ENCODE measurements at regions not wholly inside any gene's neighbourhood (a gene's known extent, or its start where the extent isn't known, plus 50 kb on each side); places are given as distances from the start of the nearest gene placed in this dataset.

DNA sequence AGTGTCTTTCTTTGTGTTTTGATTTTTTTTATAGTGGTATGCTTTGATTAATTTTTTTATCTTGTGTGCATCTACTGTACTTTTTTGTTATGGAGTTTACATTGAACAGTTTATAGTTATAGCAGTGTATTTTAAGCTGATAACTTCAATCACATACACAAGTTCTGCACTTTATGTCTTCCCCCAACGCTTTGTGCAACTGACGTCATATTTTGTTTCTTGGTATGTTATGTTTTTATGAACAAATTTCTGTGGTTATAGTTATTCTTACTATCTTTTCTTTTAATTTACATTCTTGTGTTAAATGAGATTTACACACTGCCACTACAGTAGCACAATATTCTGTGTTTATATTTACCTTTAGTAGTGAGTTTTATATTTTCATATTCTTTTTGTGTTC lies 197.1 kb downstream of the SNAPC1 start:
- no peaks in the 10 kb centered on the region for H3K27me3 ChIP-seq (replicated peaks in 2 of 5; ENCODE audit: control insufficient read depth in 4 of 5, insufficient read depth in 5 of 5, low read length in 4 of 5)
- DNase-seq: no peak
- ChIA-PET CTCF (no interaction called here), POLR2A (no interaction called here)
- H3K4me1 ChIP-seq (ENCODE audit: control extremely low read depth in 1 of 4, control insufficient read depth in 4 of 4, insufficient read depth in 4 of 4, low read length in 3 of 4): no peaks in the 10 kb centered on the region
- no CpG with 5 or more reads among the region's 2 CpGs for WGBS (ENCODE audit: insufficient coverage)
- no peak overlapping the region for H3K4me3 ChIP-seq (ENCODE audit: control insufficient read depth in 1 of 7, extremely low read depth in 1 of 7, insufficient read depth in 4 of 7, low read depth in 2 of 7, low read length in 6 of 7)
- H3K36me3 ChIP-seq (ENCODE audit: control insufficient read depth in 4 of 4, insufficient read depth in 4 of 4, low read length in 3 of 4): no peaks in the 10 kb centered on the region
- H3K9me3 ChIP-seq (ENCODE audit: control extremely low read depth in 1 of 5, control insufficient read depth in 4 of 5, insufficient read depth in 2 of 5, low read depth in 1 of 5, low read length in 4 of 5): peaks cover 0 to 10% (median 1%) of the 10 kb centered on the region in 5 experiments
- H3K27ac ChIP-seq (ENCODE audit: insufficient read depth in 1 of 2, low read depth in 1 of 2, low read length in 2 of 2, poor library complexity in 1 of 2, severe bottlenecking in 2 of 2): no peak overlapping the region

DNA sequence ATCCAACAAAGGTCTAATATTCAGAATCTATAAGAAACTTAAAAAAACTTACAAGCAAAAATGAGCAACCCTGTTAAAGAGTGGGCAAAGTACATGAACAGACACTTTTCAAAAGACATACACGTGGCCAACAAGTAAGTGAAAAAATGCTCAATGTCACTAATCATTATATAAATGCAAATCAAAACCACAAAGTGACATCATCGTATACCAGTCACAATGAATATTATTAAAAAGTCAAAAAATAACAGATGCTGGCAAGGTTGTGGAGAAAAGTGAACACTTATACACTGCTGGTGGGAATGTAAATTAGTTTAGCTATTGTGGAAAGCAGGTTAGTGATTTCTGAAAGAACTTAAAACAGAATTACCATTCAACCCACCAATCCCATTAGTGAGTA lies 199.1 kb downstream of the SNAPC1 start:
- POLR2A ChIA-PET: no interaction called here
- H3K4me1 ChIP-seq (ENCODE audit: control extremely low read depth in 1 of 4, control insufficient read depth in 4 of 4, insufficient read depth in 4 of 4, low read length in 3 of 4): no peaks in the 10 kb centered on the region
- CTCF ChIA-PET: no interaction called here
- 100% methylated on average over 1 of the region's 2 CpGs for WGBS (ENCODE audit: insufficient coverage)
- H3K27ac ChIP-seq (ENCODE audit: insufficient read depth in 1 of 2, low read depth in 1 of 2, low read length in 2 of 2, poor library complexity in 1 of 2, severe bottlenecking in 2 of 2): no peak overlapping the region
- DNase-seq: no peak
- no peak overlapping the region for H3K4me3 ChIP-seq (ENCODE audit: control insufficient read depth in 1 of 7, extremely low read depth in 1 of 7, insufficient read depth in 4 of 7, low read depth in 2 of 7, low read length in 6 of 7)
- peaks cover 0 to 8% (median 1%) of the 10 kb centered on the region in 5 experiments for H3K9me3 ChIP-seq (ENCODE audit: control extremely low read depth in 1 of 5, control insufficient read depth in 4 of 5, insufficient read depth in 2 of 5, low read depth in 1 of 5, low read length in 4 of 5)
- peaks cover 0 to 4% (median 0%) of the 10 kb centered on the region in 5 experiments for H3K27me3 ChIP-seq (replicated peaks in 2 of 5; ENCODE audit: control insufficient read depth in 4 of 5, insufficient read depth in 5 of 5, low read length in 4 of 5)
- no peaks in the 10 kb centered on the region for H3K36me3 ChIP-seq (ENCODE audit: control insufficient read depth in 4 of 4, insufficient read depth in 4 of 4, low read length in 3 of 4)

DNA sequence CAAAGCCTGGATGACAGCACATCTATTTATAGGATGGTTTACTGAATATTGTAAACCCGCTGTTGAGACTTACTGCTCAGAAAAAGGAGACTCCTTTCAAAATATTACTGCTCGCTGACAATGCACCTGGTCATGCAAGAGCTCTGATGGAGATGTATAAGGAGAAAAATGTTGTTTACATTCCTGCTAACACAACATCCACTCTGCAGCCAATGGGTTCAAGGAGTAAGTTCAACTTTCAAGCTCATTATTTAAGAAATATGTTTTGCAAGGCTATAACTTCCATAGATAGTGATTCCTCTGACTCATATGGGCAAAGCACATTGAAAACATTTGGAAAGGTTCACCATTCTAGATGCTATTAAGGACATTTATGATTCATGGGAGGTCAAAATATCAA lies 201.7 kb downstream of the SNAPC1 start:
- no peak for DNase-seq
- no peaks in the 10 kb centered on the region for H3K36me3 ChIP-seq (ENCODE audit: control insufficient read depth in 4 of 4, insufficient read depth in 4 of 4, low read length in 3 of 4)
- peaks cover 0 to 4% (median 0%) of the 10 kb centered on the region in 5 experiments for H3K27me3 ChIP-seq (replicated peaks in 2 of 5; ENCODE audit: control insufficient read depth in 4 of 5, insufficient read depth in 5 of 5, low read length in 4 of 5)
- H3K4me1 ChIP-seq (ENCODE audit: control extremely low read depth in 1 of 4, control insufficient read depth in 4 of 4, insufficient read depth in 4 of 4, low read length in 3 of 4): no peaks in the 10 kb centered on the region
- no peak overlapping the region for H3K27ac ChIP-seq (ENCODE audit: insufficient read depth in 1 of 2, low read depth in 1 of 2, low read length in 2 of 2, poor library complexity in 1 of 2, severe bottlenecking in 2 of 2)
- 100% methylated on average over 1 of the region's 2 CpGs for WGBS (ENCODE audit: insufficient coverage)
- CTCF ChIA-PET: interaction anchor here (0.6 kb wide), 1 partner anchor 37 kb away, joined by 3 read pairs; no protein-coding TSS in a partner anchor
- H3K4me3 ChIP-seq (ENCODE audit: control insufficient read depth in 1 of 7, extremely low read depth in 1 of 7, insufficient read depth in 4 of 7, low read depth in 2 of 7, low read length in 6 of 7): no peak overlapping the region
- POLR2A ChIA-PET: no interaction called here
- H3K9me3 ChIP-seq (ENCODE audit: control extremely low read depth in 1 of 5, control insufficient read depth in 4 of 5, insufficient read depth in 2 of 5, low read depth in 1 of 5, low read length in 4 of 5): peaks cover 0 to 5% (median 1%) of the 10 kb centered on the region in 5 experiments

DNA sequence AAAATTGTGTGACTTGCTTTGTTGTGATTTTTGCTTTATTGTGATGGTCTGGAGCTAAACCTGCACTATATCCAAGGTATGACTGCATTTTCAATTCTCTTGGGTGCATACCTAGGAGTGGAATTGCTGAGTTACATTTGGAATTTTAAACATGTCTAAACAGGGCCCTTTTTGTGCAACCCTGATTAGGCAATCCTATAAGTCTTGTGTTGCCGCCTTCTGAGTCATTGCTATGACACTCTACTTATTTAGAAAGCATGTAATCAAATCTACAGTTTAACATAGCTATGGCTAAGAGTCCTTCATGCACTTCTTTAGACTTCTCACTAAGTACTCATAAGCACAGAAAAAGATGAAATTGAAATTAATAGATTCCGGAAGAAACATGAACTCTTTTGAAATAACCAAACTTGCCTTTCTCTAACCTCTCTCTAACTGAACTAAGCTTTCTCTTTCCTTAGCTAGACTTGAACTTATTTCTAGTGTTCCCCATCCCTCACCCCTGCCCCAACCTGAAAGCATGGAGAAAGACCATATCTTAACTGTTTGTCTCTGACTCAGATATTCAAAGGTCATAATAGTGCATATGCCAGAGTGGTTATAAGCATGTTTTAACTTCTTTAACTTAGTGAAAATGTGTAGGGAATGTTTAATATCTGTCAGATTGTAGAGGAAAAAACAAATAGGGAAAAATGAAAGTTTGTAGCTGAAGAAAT lies 203.0 kb downstream of the SNAPC1 start:
- POLR2A ChIA-PET: no interaction called here
- Histone ChIP-seq H3K4me3 (ENCODE audit: control insufficient read depth in 1 of 7, extremely low read depth in 1 of 7, insufficient read depth in 4 of 7, low read depth in 2 of 7, low read length in 6 of 7) (no peak overlapping the region), H3K27me3 (replicated peaks in 2 of 5; ENCODE audit: control insufficient read depth in 4 of 5, insufficient read depth in 5 of 5, low read length in 4 of 5) (peaks cover 0 to 4% (median 0%) of the 10 kb centered on the region in 5 experiments), H3K9me3 (ENCODE audit: control extremely low read depth in 1 of 5, control insufficient read depth in 4 of 5, insufficient read depth in 2 of 5, low read depth in 1 of 5, low read length in 4 of 5) (peaks cover 0 to 5% (median 1%) of the 10 kb centered on the region in 5 experiments), H3K27ac (ENCODE audit: insufficient read depth in 1 of 2, low read depth in 1 of 2, low read length in 2 of 2, poor library complexity in 1 of 2, severe bottlenecking in 2 of 2) (no peak overlapping the region), H3K4me1 (ENCODE audit: control extremely low read depth in 1 of 4, control insufficient read depth in 4 of 4, insufficient read depth in 4 of 4, low read length in 3 of 4) (no peaks in the 10 kb centered on the region), H3K36me3 (ENCODE audit: control insufficient read depth in 4 of 4, insufficient read depth in 4 of 4, low read length in 3 of 4) (no peaks in the 10 kb centered on the region)
- no peak for DNase-seq
- WGBS (ENCODE audit: insufficient coverage): no CpG with 5 or more reads among the region's 2 CpGs
- CTCF ChIA-PET: no interaction called here

DNA sequence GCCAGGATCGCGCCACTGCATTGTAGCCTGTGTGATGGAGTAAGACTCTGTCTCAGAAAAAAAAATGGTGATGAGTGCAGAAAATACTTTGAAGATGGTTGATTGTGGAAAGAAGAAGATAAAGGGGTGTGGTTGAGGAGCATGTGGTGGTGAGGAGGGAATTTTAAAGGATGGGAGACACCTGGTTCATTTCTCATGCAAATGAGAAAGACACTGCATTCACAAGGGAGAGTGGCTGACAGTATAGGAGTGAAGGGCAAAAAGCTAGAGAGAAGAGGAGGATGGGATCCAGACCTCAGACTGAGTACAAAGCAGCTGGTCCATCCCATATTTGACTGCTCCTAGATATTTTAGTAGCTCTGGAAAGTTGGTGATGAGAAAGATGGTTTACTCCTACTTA lies 206.0 kb downstream of the SNAPC1 start:
- Histone ChIP-seq H3K4me3 (ENCODE audit: control insufficient read depth in 1 of 7, extremely low read depth in 1 of 7, insufficient read depth in 4 of 7, low read depth in 2 of 7, low read length in 6 of 7) (no peak overlapping the region), H3K4me1 (ENCODE audit: control extremely low read depth in 1 of 4, control insufficient read depth in 4 of 4, insufficient read depth in 4 of 4, low read length in 3 of 4) (no peaks in the 10 kb centered on the region), H3K27me3 (replicated peaks in 2 of 5; ENCODE audit: control insufficient read depth in 4 of 5, insufficient read depth in 5 of 5, low read length in 4 of 5) (peaks cover 0 to 5% (median 0%) of the 10 kb centered on the region in 5 experiments), H3K36me3 (ENCODE audit: control insufficient read depth in 4 of 4, insufficient read depth in 4 of 4, low read length in 3 of 4) (no peaks in the 10 kb centered on the region), H3K27ac (ENCODE audit: insufficient read depth in 1 of 2, low read depth in 1 of 2, low read length in 2 of 2, poor library complexity in 1 of 2, severe bottlenecking in 2 of 2) (no peak overlapping the region), H3K9me3 (ENCODE audit: control extremely low read depth in 1 of 5, control insufficient read depth in 4 of 5, insufficient read depth in 2 of 5, low read depth in 1 of 5, low read length in 4 of 5) (peaks cover 0 to 3% (median 0%) of the 10 kb centered on the region in 5 experiments)
- WGBS (ENCODE audit: insufficient coverage): 96% methylated on average over 2 of the region's 2 CpGs
- ChIA-PET POLR2A (no interaction called here), CTCF (interaction anchor here (1.2 kb wide), 1 partner anchor 15 kb away, joined by 4 read pairs; no protein-coding TSS in a partner anchor)
- DNase-seq: no peak

DNA sequence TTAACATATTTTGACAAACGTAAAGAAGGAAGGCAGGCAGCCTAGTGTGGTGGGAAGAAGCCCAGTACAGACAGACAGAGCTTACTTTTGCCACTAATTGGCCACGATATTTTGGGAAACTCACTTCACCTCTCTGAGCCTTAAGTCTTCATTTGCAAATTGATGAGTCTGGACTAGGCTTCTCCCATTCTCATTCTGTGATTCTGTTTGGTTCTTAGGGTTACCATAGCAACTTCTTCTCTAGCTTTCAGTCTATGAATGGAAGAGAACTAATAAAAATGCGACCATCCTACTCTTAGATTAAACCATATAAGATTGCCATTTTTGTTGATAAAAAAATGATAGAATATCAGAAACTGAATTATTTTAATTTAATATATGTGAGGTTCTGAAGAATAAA lies 210.5 kb downstream of the SNAPC1 start:
- Histone ChIP-seq H3K36me3 (ENCODE audit: control insufficient read depth in 4 of 4, insufficient read depth in 4 of 4, low read length in 3 of 4) (no peaks in the 10 kb centered on the region), H3K4me3 (ENCODE audit: control insufficient read depth in 1 of 7, extremely low read depth in 1 of 7, insufficient read depth in 4 of 7, low read depth in 2 of 7, low read length in 6 of 7) (no peak overlapping the region), H3K27me3 (replicated peaks in 2 of 5; ENCODE audit: control insufficient read depth in 4 of 5, insufficient read depth in 5 of 5, low read length in 4 of 5) (peaks cover 0 to 2% (median 0%) of the 10 kb centered on the region in 5 experiments), H3K27ac (ENCODE audit: insufficient read depth in 1 of 2, low read depth in 1 of 2, low read length in 2 of 2, poor library complexity in 1 of 2, severe bottlenecking in 2 of 2) (no peak overlapping the region), H3K4me1 (ENCODE audit: control extremely low read depth in 1 of 4, control insufficient read depth in 4 of 4, insufficient read depth in 4 of 4, low read length in 3 of 4) (no peaks in the 10 kb centered on the region), H3K9me3 (ENCODE audit: control extremely low read depth in 1 of 5, control insufficient read depth in 4 of 5, insufficient read depth in 2 of 5, low read depth in 1 of 5, low read length in 4 of 5) (peaks cover 0 to 10% (median 3%) of the 10 kb centered on the region in 5 experiments)
- CTCF ChIA-PET: no interaction called here
- WGBS (ENCODE audit: insufficient coverage): 78% methylated on average over 2 of the region's 3 CpGs
- POLR2A ChIA-PET: no interaction called here
- no peak for DNase-seq

DNA sequence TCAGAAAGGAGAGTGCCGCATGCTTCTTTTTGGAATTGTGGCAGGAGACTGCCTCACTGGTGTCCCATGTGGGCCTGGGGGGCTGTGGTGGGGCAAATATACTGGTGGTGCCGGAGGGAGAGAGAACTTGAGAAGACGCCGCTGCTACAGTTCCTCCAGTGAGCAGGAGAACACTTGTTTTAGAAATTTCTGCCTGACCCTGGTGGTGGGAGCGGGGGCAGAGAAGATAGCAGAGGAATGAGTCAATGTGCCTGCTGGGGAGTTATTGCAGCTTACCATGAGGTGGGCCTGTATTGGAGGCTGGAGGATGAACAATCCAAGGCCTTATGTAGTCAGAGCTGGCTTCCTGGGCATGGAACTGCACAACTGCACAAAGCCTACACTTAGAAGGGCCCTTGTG lies 211.8 kb downstream of the SNAPC1 start:
- Histone ChIP-seq H3K4me1 (ENCODE audit: control extremely low read depth in 1 of 4, control insufficient read depth in 4 of 4, insufficient read depth in 4 of 4, low read length in 3 of 4) (no peaks in the 10 kb centered on the region), H3K36me3 (ENCODE audit: control insufficient read depth in 4 of 4, insufficient read depth in 4 of 4, low read length in 3 of 4) (no peaks in the 10 kb centered on the region), H3K4me3 (ENCODE audit: control insufficient read depth in 1 of 7, extremely low read depth in 1 of 7, insufficient read depth in 4 of 7, low read depth in 2 of 7, low read length in 6 of 7) (no peak overlapping the region), H3K27ac (ENCODE audit: insufficient read depth in 1 of 2, low read depth in 1 of 2, low read length in 2 of 2, poor library complexity in 1 of 2, severe bottlenecking in 2 of 2) (no peak overlapping the region), H3K27me3 (replicated peaks in 2 of 5; ENCODE audit: control insufficient read depth in 4 of 5, insufficient read depth in 5 of 5, low read length in 4 of 5) (peaks cover 0 to 2% (median 0%) of the 10 kb centered on the region in 5 experiments), H3K9me3 (ENCODE audit: control extremely low read depth in 1 of 5, control insufficient read depth in 4 of 5, insufficient read depth in 2 of 5, low read depth in 1 of 5, low read length in 4 of 5) (peaks cover 0 to 10% (median 3%) of the 10 kb centered on the region in 5 experiments)
- ChIA-PET CTCF (interaction anchor here (2.1 kb wide), 1 partner anchor 11 kb away, joined by 4 read pairs; no protein-coding TSS in a partner anchor), POLR2A (no interaction called here)
- no peak for DNase-seq
- WGBS (ENCODE audit: insufficient coverage): 100% methylated on average over 5 of the region's 5 CpGs
